ENCODE measurements at regions not wholly inside any gene's neighbourhood (a gene's known extent, or its start where the extent isn't known, plus 50 kb on each side); places are given as distances from the start of the nearest gene placed in this dataset.

- no peak for FAIRE-seq
- TF ChIP-seq CTCF (IDR thresholded peaks at IDR 0.05; ENCODE audit: insufficient read depth, missing control alignments): no peak
- DNase-seq (ENCODE audit: insufficient read length, low spot score): no peak
These were observed 1661.3 kb upstream of the MIR17HG start for GRCh38 chr13:89686171-89686570.

GRCh38 chr13:89687066-89687465 is 1660.4 kb upstream of the MIR17HG start:
- FAIRE-seq: no peak
- TF ChIP-seq CTCF (IDR thresholded peaks at IDR 0.05; ENCODE audit: insufficient read depth, missing control alignments): no peak
- no peak for DNase-seq (ENCODE audit: insufficient read length, low spot score)

- DNase-seq (ENCODE audit: insufficient read length, low spot score) (no peak), FAIRE-seq (no peak)
- TF ChIP-seq CTCF (IDR thresholded peaks at IDR 0.05; ENCODE audit: insufficient read depth, missing control alignments): no peak
These were observed 1658.6 kb upstream of the MIR17HG start for GRCh38 chr13:89688918-89689317.

GRCh38 chr13:89694451-89694850 is 1653.0 kb upstream of the MIR17HG start:
- FAIRE-seq (no peak), DNase-seq (ENCODE audit: insufficient read length, low spot score) (no peak)
- no peak for TF ChIP-seq CTCF (IDR thresholded peaks at IDR 0.05; ENCODE audit: insufficient read depth, missing control alignments)

GRCh38 chr13:89695343-89696257 is 1651.9 kb upstream of the MIR17HG start:
- FAIRE-seq (peak; percentile 83), DNase-seq (ENCODE audit: insufficient read length, low spot score) (no peak)
- TF ChIP-seq CTCF (IDR thresholded peaks at IDR 0.05; ENCODE audit: insufficient read depth, missing control alignments): peak; percentile 84

- DNase-seq (ENCODE audit: insufficient read length, low spot score): no peak
- FAIRE-seq: no peak
- no peak for TF ChIP-seq CTCF (IDR thresholded peaks at IDR 0.05; ENCODE audit: insufficient read depth, missing control alignments)
These were observed 1645.6 kb upstream of the MIR17HG start for GRCh38 chr13:89701913-89702312.

GRCh38 chr13:89704040-89704439 is 1643.4 kb upstream of the MIR17HG start:
- no peak for FAIRE-seq
- no peak for TF ChIP-seq CTCF (IDR thresholded peaks at IDR 0.05; ENCODE audit: insufficient read depth, missing control alignments)
- no peak for DNase-seq (ENCODE audit: insufficient read length, low spot score)
